Peyer's patch (tissue), 4 donors: ENCODE measurements at regions not wholly inside any gene's neighbourhood (a gene's known extent, or its start where the extent isn't known, plus 50 kb on each side); places are given as distances from the start of the nearest gene placed in this dataset.

Experiments
- DNase-seq, 3 donors: peaks; one replicate each; pipeline ENCODE4 v3.0.0-alpha.2; 2017 to 2019
- H3K27ac ChIP-seq, 4 donors: fragments of 200-600 bp; sonication (generic); one replicate each; pipeline ENCODE4 v1.5.1; 2016 to 2019
- H3K27me3 ChIP-seq, 2 donors: fragments of 200-600 bp; sonication (generic); one replicate each; pipeline ENCODE4 v1.5.1; 2019
- H3K36me3 ChIP-seq, 3 donors: fragments of 200-600 bp; sonication (generic); one replicate each; pipeline ENCODE4 v1.5.1; 2016 to 2019
- H3K4me1 ChIP-seq, 4 donors: fragments of 200-600 bp; sonication (generic); one replicate each; pipeline ENCODE4 v1.5.1; 2016 to 2019
- H3K4me3 ChIP-seq, 4 donors: fragments of 200-600 bp; sonication (generic); 1 replicate in 3 of 4; 2 replicates in 1 of 4; pipeline ENCODE4 v1.5.1; 2016 to 2019; ENCODE audit warnings: mild to moderate bottlenecking in 1 of 4
- H3K9me3 ChIP-seq, 4 donors: fragments of 200-600 bp; sonication (generic); one replicate each; pipeline ENCODE4 v1.5.1; 2016 to 2019; ENCODE audit warnings: mild to moderate bottlenecking in 1 of 4
- POLR2A ChIP-seq, 2 donors: fragments of 450-650 bp; IDR thresholded peaks; one replicate each; pipeline ENCODE4 v1.5.1; 2017; ENCODE audit warnings: antibody characterized with exemption in 2 of 2, mild to moderate bottlenecking in 2 of 2, moderate library complexity in 2 of 2
- TF ChIP-seq, protein P1 (sequence below), 6 experiments: fragments of 450-650 bp in 4 of 6; fragments of 200-600 bp in 2 of 6; sonication (generic) in 1 of 6; IDR thresholded peaks; one replicate each; pipeline ENCODE4 v1.5.1; 2017 to 2019; ENCODE audit warnings: antibody characterized with exemption in 6 of 6, mild to moderate bottlenecking in 3 of 6, moderate library complexity in 1 of 6

DNA sequence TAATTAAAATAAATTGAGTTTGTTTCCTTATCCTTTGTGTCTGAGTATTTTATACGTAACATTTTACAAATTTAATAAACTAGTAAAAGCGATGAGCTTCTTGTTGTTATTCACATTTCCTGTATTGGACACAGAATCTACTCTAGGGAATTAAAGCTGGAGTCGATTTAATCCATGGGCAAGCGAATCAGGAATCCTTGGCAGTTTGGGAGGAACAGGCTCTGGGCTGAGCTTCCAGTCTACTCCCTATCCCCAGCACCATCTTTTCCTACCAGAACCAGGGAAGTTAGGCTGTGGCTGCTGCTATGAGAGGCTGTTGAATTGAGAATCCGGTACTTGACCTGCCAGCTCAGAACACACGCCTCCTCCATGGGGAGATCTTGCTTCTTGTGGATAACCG, 437.3 kb upstream of the TPM1 start:
- Histone ChIP-seq H3K27me3 (no peaks in the 10 kb centered on the region), H3K27ac (no peak overlapping the region), H3K36me3 (no peaks in the 10 kb centered on the region), H3K4me3 (no peak overlapping the region), H3K4me1 (no peaks in the 10 kb centered on the region), H3K9me3 (no peaks in the 10 kb centered on the region)
- no peak for DNase-seq
- TF ChIP-seq, protein P1, sequence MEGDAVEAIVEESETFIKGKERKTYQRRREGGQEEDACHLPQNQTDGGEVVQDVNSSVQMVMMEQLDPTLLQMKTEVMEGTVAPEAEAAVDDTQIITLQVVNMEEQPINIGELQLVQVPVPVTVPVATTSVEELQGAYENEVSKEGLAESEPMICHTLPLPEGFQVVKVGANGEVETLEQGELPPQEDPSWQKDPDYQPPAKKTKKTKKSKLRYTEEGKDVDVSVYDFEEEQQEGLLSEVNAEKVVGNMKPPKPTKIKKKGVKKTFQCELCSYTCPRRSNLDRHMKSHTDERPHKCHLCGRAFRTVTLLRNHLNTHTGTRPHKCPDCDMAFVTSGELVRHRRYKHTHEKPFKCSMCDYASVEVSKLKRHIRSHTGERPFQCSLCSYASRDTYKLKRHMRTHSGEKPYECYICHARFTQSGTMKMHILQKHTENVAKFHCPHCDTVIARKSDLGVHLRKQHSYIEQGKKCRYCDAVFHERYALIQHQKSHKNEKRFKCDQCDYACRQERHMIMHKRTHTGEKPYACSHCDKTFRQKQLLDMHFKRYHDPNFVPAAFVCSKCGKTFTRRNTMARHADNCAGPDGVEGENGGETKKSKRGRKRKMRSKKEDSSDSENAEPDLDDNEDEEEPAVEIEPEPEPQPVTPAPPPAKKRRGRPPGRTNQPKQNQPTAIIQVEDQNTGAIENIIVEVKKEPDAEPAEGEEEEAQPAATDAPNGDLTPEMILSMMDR (IDR thresholded peaks at IDR 0.05): no peak
- no peak for TF ChIP-seq POLR2A (IDR thresholded peaks at IDR 0.05)

GRCh38 chr15:62606376-62607113, 436.0 kb upstream of the TPM1 start:
- Histone ChIP-seq H3K27ac (no peak overlapping the region), H3K27me3 (no peaks in the 10 kb centered on the region), H3K36me3 (no peaks in the 10 kb centered on the region), H3K9me3 (no peaks in the 10 kb centered on the region), H3K4me1 (no peaks in the 10 kb centered on the region), H3K4me3 (no peak overlapping the region)
- no peak for DNase-seq
- no peak for TF ChIP-seq POLR2A (IDR thresholded peaks at IDR 0.05)
- TF ChIP-seq, protein P1 (IDR thresholded peaks at IDR 0.05): no peak

- Histone ChIP-seq H3K4me1 (no peaks in the 10 kb centered on the region), H3K4me3 (no peak overlapping the region), H3K36me3 (no peaks in the 10 kb centered on the region), H3K27me3 (no peaks in the 10 kb centered on the region), H3K9me3 (no peaks in the 10 kb centered on the region), H3K27ac (no peak overlapping the region)
- no peak for TF ChIP-seq POLR2A (IDR thresholded peaks at IDR 0.05)
- TF ChIP-seq, protein P1 (IDR thresholded peaks at IDR 0.05): no peak
- no peak for DNase-seq
Measured at GRCh38 chr15:62607114-62607462, 435.5 kb upstream of the TPM1 start.

GRCh38 chr15:62607643-62608042, 434.9 kb upstream of the TPM1 start:
- DNase-seq: no peak
- H3K9me3 ChIP-seq: no peaks in the 10 kb centered on the region
- no peaks in the 10 kb centered on the region for H3K36me3 ChIP-seq
- H3K27me3 ChIP-seq: no peaks in the 10 kb centered on the region
- no peak overlapping the region for H3K27ac ChIP-seq
- H3K4me3 ChIP-seq: no peak overlapping the region
- no peaks in the 10 kb centered on the region for H3K4me1 ChIP-seq
- TF ChIP-seq, protein P1 (IDR thresholded peaks at IDR 0.05): no peak
- TF ChIP-seq POLR2A (IDR thresholded peaks at IDR 0.05): no peak

DNA sequence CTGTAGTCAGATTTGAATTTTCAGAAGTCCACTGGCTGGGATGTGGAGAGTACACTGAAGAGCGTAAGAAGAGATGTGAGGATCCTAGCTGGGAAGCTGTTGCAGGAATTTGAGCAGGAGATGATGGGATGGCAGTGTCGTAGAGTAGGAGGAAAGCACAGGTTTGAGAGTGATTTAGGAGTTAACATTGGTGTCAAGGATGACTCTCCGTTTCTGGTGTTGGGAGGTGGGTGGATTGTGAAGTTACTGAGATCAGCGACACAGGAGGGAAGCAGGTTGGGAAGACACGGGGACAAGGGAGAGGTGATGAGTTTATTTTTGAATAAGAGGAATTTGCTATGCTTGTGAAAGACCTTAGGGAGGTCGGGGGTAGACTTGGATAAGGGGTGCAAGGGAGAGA, 434.2 kb upstream of the TPM1 start:
- Histone ChIP-seq H3K36me3 (no peaks in the 10 kb centered on the region), H3K9me3 (no peaks in the 10 kb centered on the region), H3K27ac (no peak overlapping the region), H3K4me3 (no peak overlapping the region), H3K4me1 (no peaks in the 10 kb centered on the region), H3K27me3 (no peaks in the 10 kb centered on the region)
- no peak for DNase-seq
- no peak for TF ChIP-seq POLR2A (IDR thresholded peaks at IDR 0.05)
- TF ChIP-seq, protein P1 (IDR thresholded peaks at IDR 0.05): no peak
